MM.1S (cell line): ENCODE measurements at regions not wholly inside any gene's neighbourhood (a gene's known extent, or its start where the extent isn't known, plus 50 kb on each side); places are given as distances from the start of the nearest gene placed in this dataset.

Source experiments
- EZH2 ChIP-seq: fragments of 300-600 bp; sonication (generic); optimal IDR thresholded peaks from 2 replicates; pipeline ENCODE3; 2017; ENCODE audit warnings: low read depth, mild to moderate bottlenecking, antibody characterized with exemption, low read length, mixed read lengths
- EZH2phosphoT487 ChIP-seq: fragments of 300-600 bp; sonication (generic); IDR thresholded peaks from 2 replicates; pipeline ENCODE4 v1.6.1; 2018; ENCODE audit warnings: antibody characterized with exemption, low read length
- TF ChIP-seq, protein P1 (sequence below): fragments of 300-600 bp; sonication (generic); IDR thresholded peaks from 2 replicates; pipeline ENCODE4 v1.5.1; 2016; ENCODE audit warnings: antibody characterized with exemption, low read length, mixed read lengths

DNA sequence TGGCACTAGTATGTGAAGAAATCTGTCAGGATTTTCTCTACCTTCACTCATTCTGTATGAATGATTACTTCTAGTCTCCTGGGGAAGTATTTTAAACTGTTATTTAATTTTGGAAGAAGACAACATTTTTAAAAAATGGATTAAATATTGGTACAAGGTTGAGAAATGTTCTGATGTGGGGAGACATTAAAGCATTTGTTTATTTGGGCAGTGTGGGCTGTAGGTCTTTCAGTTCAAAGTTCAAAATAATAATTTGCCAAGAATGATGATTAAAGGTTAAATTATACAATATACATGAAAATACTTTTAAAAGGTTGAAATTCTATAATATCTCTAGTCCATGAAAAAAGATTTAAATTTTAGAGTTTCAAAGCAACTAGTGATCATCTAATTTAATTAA is 194.7 kb downstream of the NHLRC3 start:
- TF ChIP-seq, protein P1, sequence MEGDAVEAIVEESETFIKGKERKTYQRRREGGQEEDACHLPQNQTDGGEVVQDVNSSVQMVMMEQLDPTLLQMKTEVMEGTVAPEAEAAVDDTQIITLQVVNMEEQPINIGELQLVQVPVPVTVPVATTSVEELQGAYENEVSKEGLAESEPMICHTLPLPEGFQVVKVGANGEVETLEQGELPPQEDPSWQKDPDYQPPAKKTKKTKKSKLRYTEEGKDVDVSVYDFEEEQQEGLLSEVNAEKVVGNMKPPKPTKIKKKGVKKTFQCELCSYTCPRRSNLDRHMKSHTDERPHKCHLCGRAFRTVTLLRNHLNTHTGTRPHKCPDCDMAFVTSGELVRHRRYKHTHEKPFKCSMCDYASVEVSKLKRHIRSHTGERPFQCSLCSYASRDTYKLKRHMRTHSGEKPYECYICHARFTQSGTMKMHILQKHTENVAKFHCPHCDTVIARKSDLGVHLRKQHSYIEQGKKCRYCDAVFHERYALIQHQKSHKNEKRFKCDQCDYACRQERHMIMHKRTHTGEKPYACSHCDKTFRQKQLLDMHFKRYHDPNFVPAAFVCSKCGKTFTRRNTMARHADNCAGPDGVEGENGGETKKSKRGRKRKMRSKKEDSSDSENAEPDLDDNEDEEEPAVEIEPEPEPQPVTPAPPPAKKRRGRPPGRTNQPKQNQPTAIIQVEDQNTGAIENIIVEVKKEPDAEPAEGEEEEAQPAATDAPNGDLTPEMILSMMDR = no peak
- no peak for TF ChIP-seq EZH2phosphoT487
- no peak for TF ChIP-seq EZH2
